RWPE2 (cell line): ENCODE measurements at regions not wholly inside any gene's neighbourhood (a gene's known extent, or its start where the extent isn't known, plus 50 kb on each side); places are given as distances from the start of the nearest gene placed in this dataset.

Experiments
- ATAC-seq: fragments of 200-7000 bp; cut with Tn5 transposase; 3 replicates; pipeline ENCODE4 v1.9.1; 2021; ENCODE audit warnings: low read depth
- DNase-seq: peaks from one replicate; pipeline ENCODE4 v3.0.0-alpha.2; 2020; ENCODE audit warnings: low spot score
- H3K27ac ChIP-seq: fragments of 450-650 bp; 2 replicates; pipeline ENCODE4 v1.5.1; 2017; ENCODE audit warnings: mild to moderate bottlenecking; ENCODE audit not compliant: poor library complexity, severe bottlenecking
- H3K27me3 ChIP-seq: fragments of 250-450 bp; sonication (Bioruptor Pico); 2 replicates; pipeline ENCODE4 v1.5.1; 2021; ENCODE audit warnings: mild to moderate bottlenecking, moderate library complexity; ENCODE audit not compliant: insufficient read depth, poor library complexity, severe bottlenecking
- H3K36me3 ChIP-seq: fragments of 250-450 bp; sonication (Bioruptor Pico); 2 replicates; pipeline ENCODE4 v1.5.1; 2020; ENCODE audit warnings: low read depth, mild to moderate bottlenecking, moderate library complexity
- H3K4me1 ChIP-seq: fragments of 250-450 bp; sonication (Bioruptor Pico); 2 replicates; pipeline ENCODE4 v1.5.1; 2021; ENCODE audit warnings: mild to moderate bottlenecking, moderate library complexity; ENCODE audit not compliant: insufficient read depth, poor library complexity, severe bottlenecking
- H3K4me3 ChIP-seq: fragments of 250-450 bp; sonication (Bioruptor Pico); 2 replicates; pipeline ENCODE4 v1.5.1; 2021; ENCODE audit warnings: mild to moderate bottlenecking, moderate library complexity; ENCODE audit not compliant: severe bottlenecking
- H3K9me3 ChIP-seq: fragments of 250-450 bp; sonication (Bioruptor Pico); 2 replicates; pipeline ENCODE4 v1.5.1; 2021; ENCODE audit warnings: mild to moderate bottlenecking, moderate library complexity; ENCODE audit not compliant: severe bottlenecking
- CTCF ChIP-seq: fragments of 450-650 bp; IDR thresholded peaks from one replicate; pipeline ENCODE4 v1.5.1; 2017; ENCODE audit warnings: mild to moderate bottlenecking, moderate library complexity; ENCODE audit not compliant: poor library complexity, severe bottlenecking

- Histone ChIP-seq H3K27me3 (no peaks in the 10 kb centered on the region), H3K4me1 (no peaks in the 10 kb centered on the region), H3K9me3 (no peaks in the 10 kb centered on the region), H3K4me3 (no peak overlapping the region), H3K27ac (no peak overlapping the region), H3K36me3 (no peaks in the 10 kb centered on the region)
- ATAC-seq = no peak
- TF ChIP-seq CTCF = no peak
- DNase-seq = no peak
These were observed 123.0 kb upstream of the FANCL start for GRCh38 chr2:58364098-58364497.

GRCh38 chr2:58358026-58358425 is 116.9 kb upstream of the FANCL start:
- Histone ChIP-seq H3K36me3 (no peaks in the 10 kb centered on the region), H3K4me3 (no peak overlapping the region), H3K27ac (no peak overlapping the region), H3K4me1 (no peaks in the 10 kb centered on the region), H3K27me3 (no peaks in the 10 kb centered on the region), H3K9me3 (no peaks in the 10 kb centered on the region)
- DNase-seq (no peak), ATAC-seq (no peak)
- TF ChIP-seq CTCF = no peak

GRCh38 chr2:58357521-58357920 is 116.4 kb upstream of the FANCL start:
- DNase-seq = no peak

GRCh38 chr2:58354230-58354629 is 113.1 kb upstream of the FANCL start:
- ATAC-seq (no peak), DNase-seq (no peak)
- H3K4me3 ChIP-seq = no peak overlapping the region
- H3K27ac ChIP-seq = no peak overlapping the region
- TF ChIP-seq CTCF = no peak
- H3K27me3 ChIP-seq = no peaks in the 10 kb centered on the region
- H3K4me1 ChIP-seq = no peaks in the 10 kb centered on the region
- H3K9me3 ChIP-seq = no peaks in the 10 kb centered on the region
- H3K36me3 ChIP-seq = no peaks in the 10 kb centered on the region

More at GRCh38 chr2:58357521-58357920, 116.4 kb upstream of the FANCL start:
- H3K4me3 ChIP-seq = no peak overlapping the region
- no peak for ATAC-seq
- H3K27ac ChIP-seq = no peak overlapping the region
- no peaks in the 10 kb centered on the region for H3K4me1 ChIP-seq
- no peaks in the 10 kb centered on the region for H3K36me3 ChIP-seq
- no peaks in the 10 kb centered on the region for H3K27me3 ChIP-seq
- no peaks in the 10 kb centered on the region for H3K9me3 ChIP-seq
- no peak for TF ChIP-seq CTCF

- no peaks in the 10 kb centered on the region for H3K27me3 ChIP-seq
- no peak for TF ChIP-seq CTCF
- H3K4me3 ChIP-seq = no peak overlapping the region
- H3K27ac ChIP-seq = no peak overlapping the region
- no peaks in the 10 kb centered on the region for H3K4me1 ChIP-seq
- no peak for DNase-seq
- ATAC-seq = no peak
- H3K36me3 ChIP-seq = no peaks in the 10 kb centered on the region
- no peaks in the 10 kb centered on the region for H3K9me3 ChIP-seq
These were observed 109.4 kb upstream of the FANCL start for GRCh38 chr2:58350484-58350883.
